Limb (tissue), 2 donors: ENCODE measurements at regions not wholly inside any gene's neighbourhood (a gene's known extent, or its start where the extent isn't known, plus 50 kb on each side); places are given as distances from the start of the nearest gene placed in this dataset.

ENCODE experiments used
- DNase-seq, 2 donors: peaks; one replicate each; pipeline ENCODE4 v3.0.0-alpha.2; 2016; ENCODE audit errors: extremely low spot score in 2 of 2

DNA sequence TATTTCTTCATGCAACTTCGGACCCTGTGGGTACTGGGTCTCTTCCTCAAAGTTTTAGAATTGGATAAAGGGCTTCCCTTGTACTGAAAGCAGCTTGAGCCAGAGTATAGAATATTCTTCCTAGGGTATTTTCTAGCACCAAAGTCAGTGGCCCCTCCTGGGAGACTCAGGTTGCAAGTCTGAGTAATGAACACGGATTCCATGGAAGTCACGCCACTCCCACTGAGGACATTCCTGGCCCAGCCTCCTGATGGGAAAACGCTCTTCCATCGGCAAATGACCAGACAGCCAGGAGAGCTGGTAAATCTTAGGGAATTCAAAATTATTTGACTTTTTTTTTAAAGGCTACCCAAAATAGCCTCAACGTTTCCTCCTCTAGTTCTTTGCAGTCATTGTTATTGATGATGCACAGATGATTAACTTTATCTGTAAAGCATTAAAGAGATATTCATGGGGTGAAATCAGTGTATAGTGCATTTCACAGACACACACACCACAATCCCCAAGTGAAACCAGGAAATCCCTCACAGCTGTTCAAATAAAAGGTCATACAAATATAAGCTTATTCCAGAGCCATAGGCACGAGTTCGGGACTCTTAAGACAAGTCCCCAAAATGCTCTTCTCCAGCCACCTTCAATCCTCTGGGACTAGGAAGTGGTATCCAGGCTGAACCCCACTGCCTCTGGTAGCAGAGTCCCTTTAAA lies 248.8 kb downstream of the SOD2 start:
- DNase-seq, result peak; percentile 49 to 67

DNA sequence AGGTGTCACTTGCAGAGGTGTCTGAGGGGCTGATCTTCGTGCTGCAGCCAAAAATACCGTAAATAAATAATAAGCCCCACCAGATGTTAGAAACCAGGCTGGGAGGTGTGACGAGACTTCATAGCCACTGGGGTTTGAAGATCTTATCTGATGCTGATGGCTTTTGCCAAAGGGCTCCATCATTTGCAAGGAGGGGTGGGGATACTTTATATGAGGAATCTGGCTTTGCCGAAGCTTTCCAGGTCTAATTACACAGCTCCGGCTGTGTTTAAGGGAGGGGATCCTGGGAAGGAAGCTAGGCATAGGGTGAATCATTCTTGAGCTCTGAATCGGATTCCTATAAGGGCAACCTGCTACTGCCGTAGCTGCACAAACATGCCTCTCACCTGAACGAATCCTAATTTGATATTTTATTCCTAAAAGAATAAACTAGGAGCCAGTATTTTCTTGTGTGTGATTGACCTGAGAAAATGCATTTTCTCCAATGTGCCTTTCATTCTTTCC lies 249.6 kb downstream of the SOD2 start:
- DNase-seq, result no peak

DNA sequence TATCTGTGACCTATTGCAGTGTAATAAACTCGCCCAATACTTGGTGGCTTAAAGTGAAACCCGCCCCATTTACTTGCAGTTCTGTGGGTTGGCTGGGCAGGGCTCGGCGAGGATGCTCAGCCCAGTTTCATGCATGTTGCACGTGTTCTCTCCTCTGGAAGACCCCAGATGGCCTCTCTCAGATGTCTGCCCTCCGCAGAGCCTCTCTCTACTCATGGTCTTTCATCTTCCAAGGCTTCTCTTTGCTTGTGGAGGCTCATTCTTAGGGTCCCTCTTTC lies 251.4 kb downstream of the SOD2 start:
- no peak for DNase-seq

DNA sequence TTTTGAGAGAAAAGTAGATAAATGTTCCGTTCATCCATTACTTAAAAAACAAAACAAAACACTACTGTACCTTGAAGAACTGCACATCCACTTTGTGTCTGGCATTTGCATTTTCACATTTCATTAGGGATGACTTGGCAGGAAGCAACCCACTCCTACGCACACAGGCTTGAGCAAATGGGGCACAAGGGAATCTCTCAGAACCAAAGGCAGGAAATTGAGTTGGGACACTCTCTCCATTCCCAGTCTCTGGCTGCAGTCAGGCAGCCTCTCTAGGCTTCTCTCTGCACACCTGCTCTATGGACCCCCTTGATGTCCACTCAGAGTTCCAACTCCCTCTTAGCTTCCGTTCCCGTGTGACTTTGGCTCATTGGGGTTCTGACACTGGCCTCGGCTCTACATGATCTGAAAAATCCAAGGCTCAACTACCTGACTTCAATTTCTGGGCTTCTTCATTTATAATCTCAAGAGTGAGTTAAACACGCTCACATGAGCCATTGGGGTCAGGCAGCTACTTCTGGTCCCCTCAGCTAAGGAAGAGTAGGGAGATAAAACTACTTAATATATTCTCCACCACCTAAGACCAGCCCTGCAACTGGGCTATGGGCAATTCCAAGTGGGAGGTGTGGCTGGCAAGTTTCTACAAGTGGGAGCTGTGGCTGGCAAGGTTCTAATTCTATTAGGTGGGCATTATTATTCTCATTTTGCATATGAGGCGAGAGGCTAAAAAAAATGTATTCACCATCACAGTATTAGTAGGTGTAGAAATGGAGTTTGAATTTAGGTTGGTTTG lies 251.9 kb downstream of the SOD2 start:
- peak in 1 of 2 donors; percentile 74 for DNase-seq

DNA sequence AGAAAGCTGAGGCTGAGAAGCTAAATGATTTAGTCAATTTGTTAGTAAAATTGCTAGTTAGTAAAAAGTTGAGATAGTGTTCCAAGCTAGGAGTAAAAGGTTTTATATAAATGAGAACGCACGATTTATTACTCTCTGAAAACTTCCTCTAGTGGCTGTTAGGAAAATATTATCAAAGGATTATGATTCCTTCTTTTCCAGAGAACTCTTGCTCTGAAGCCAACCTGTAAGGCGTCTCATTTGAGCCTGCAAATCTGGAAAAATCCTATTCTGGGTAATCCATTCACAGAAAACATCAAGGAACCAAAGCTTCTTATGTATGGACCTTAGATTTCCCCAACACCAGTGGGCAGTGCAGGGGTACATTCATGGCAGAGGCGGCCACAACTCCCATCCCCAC lies 252.7 kb downstream of the SOD2 start:
- peak in 1 of 2 donors; percentile 68 for DNase-seq

DNA sequence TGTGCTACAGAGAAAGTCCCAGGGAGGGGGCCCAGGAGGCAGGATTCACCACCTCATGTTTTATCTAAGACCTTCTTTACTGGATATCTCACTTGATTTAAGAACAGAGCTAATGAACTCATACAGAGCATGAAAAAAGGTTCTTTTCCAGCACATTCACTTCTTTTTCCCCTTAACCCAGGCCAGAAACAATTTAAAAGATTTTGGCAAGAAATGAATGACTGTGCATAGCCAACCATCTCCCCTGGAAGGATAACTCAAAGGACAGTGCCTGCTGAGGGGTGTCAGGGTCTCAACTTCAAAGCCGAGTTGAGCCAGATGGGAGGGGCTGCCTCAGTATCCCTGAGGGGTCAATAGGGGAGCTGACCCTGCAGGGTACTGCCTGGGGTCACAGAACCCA lies 253.4 kb downstream of the SOD2 start:
- DNase-seq, result no peak

DNA sequence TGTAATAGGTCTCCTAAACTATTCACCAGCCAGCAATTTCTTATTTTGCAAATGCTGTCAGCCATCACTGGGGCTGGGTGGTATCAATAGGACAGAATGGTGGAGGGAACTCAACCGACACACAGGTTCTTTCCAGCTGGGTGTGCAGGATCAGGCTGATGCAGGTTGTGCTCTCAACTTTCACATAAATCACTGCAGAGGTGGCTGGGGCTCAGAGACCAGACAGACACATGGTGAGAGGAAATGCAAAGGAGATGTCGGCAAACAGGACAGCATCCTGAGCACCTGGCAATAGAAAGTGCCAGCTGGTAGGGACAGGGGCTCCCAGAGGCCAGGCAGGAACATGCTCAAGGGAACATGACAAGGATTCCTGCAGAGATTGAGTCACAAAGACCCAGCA lies 254.9 kb downstream of the SOD2 start:
- DNase-seq, result no peak

DNA sequence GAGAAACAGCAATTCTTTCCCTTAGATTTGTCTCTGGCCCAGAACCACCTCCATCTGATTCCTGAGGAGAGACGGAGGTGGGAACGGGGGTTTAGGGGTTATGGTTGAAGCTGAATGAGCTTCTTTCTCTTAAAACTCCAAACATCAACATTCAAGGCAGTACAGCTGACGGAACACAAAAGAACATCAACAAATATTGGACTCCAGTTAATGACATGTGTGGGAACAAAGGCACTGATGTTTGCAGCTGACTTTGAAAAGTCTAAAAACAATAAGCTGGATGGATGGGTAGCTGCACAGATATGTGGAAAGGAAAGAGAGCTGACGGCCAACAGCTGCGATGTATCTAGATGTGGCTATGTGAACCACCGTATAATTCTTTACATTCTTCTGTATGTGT lies 256.5 kb downstream of the SOD2 start:
- no peak for DNase-seq

DNA sequence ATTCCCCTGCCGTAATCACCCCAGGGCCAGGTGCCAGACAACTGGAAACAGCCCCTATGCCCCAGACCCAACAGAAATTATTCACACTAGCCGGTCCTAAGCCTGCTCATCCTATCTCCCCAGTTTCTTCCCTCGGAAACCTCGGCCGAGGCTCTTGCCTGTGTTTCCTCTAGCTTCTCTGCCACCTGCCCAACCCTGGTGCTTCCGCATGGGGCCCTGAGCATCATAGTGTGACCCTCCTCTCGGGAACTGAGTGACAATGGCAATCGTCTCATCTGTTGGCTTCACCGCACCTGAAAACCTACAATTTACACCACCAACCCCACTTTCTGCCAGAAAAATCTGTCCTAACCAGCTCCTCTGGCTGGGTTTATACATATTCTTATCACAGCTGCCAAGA lies 257.3 kb downstream of the SOD2 start:
- no peak for DNase-seq

DNA sequence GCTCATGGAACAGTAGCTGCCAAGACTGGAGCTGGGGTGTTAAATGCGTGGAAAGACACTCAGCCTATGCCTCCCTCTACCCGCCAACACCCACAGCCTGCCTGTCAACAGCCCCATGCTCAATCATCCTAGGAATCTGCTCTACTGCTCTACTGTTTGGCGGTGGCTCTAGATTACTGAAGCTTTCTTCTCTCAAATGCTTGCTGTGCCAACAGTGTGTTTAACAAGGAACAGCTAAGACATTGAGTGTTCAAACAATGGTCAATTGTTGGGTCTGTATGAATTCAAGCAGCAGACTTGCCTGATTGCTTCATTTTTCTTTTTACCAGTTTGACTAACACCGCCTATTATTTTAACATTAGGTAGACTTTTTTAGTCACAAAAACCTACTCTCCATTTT lies 258.6 kb downstream of the SOD2 start:
- DNase-seq, result no peak

DNA sequence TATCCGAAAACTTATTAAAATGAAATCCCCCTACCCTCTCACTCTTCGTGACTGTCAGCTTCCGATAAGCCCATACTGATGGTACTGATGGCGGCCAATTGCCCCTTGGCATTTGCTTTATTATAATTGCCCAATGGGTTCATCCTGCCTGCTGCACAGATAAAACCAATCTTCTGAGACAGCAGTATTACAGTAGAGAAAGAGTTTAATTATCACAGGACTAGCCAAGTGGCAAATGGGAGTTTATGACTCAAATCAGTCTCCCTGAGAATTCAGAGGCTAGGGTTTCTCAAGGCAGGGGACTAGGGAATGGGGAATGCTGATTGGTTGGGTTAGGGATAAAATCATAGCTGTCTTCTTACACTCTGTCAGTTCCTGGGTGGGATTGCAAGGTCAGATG lies 259.5 kb downstream of the SOD2 start:
- no peak for DNase-seq

DNA sequence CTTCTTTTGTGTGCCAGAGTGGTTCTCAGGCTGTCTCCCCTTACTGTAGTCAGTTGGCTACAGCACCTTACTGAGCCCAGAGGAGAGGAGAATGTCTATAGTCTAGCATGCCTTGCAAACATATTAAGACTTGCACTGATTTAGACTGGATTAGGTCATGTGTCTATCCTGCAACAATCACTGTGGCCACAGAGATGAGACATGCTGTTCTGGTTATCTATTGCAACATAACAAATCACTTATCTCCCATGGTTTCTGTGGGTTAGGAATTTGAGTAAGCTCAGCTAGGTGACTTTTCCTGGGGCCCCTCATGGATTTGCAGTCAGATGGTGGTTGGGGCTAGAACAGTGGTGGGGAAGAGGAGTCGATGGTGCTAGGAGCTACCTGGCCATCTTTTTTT lies 261.3 kb downstream of the SOD2 start:
- no peak for DNase-seq

DNA sequence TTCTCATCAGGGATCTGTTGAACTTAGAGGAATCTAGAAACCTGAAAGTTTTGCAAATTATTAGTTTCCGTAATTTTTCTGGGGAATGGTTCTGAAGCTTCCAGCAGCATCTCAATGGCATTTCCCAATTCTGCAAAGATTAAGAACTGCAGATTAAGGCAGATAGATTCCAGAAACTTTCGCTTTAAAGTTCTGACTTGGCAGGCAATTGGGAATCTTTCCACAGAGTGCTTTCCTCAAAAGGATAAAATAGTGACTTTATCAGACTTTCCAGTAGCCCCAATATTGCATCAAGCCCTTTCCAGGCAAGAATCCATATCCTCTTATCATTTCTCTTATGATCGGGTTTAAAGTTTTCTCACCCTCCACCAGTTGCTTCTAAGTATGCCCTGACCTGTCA lies 261.1 kb downstream of the FNDC1 start:
- no peak for DNase-seq

DNA sequence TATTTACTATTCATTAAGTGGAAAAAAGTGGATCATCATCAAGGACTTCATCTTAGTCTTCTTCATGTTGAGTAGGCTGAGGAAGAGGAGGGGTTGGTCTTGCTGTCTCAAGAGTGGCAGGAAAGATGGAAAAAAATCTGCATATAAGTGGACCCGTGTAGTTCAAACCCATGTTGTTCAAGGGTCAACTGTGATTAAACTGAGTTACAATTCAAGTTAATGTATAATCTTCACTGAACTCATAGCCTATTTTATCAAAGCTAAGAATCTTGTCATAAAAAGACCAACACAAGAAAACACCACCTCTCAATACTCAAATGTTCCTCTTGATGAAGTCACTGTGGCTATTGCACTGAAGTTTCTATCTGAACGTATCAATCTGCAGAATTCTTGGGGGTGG lies 260.2 kb downstream of the FNDC1 start:
- DNase-seq, result no peak

DNA sequence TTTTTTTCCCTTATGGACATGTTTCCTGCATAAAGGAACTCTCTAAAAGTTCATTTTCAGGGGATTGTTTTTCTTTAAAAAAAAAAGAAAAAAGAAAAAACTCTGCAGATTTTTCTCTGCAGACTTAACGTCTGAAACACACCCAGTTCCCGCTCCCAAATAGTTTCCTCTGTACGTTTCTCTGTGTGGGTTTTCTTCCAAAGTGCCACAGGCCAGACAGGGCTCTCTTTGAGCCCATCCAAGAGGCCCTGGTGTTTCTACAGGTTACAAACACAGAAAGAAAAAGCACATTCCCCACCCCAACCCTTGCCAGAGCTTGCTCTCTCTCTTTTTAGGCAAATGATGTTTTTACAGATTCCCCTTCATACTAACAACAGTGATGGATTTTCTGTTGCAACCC lies 258.6 kb downstream of the FNDC1 start:
- DNase-seq, result no peak

DNA sequence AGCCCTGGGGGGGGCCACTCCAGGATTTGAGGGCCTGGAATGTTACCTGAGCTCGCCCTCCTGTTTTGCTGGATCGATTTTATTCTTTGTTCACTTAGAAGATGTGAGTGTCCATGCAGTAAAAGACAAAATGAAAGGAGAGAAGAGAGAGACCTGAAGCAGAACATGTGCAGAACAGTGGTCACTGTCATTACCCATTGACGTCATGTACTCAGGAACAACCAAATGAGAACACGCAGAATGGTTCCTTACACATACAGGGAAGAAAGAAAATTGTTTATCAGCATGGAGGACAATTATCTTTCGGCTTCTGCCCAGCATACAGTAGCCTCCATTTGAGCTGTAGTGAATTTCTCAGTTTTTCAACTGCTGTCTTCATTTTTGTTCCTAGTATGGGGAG lies 258.1 kb downstream of the FNDC1 start:
- DNase-seq, result no peak

DNA sequence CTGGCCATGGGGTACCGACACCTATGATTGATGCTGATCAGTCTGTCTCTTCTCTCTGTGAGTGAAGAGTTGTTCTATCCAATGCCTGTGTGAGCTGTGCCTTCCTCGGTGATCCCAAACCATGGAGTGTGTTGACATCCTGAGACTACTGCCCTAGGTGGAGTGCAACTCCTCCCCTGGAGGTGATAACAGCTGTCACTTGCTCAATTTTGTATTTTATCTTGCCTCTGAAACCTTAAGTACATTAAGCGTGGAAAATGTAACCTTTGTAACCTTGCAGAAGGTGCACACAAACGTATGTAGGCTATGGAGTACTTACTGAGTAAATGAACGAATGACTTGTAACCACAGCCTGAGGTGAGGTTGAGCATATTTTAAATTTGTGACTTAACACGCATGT lies 256.2 kb downstream of the FNDC1 start:
- no peak for DNase-seq

DNA sequence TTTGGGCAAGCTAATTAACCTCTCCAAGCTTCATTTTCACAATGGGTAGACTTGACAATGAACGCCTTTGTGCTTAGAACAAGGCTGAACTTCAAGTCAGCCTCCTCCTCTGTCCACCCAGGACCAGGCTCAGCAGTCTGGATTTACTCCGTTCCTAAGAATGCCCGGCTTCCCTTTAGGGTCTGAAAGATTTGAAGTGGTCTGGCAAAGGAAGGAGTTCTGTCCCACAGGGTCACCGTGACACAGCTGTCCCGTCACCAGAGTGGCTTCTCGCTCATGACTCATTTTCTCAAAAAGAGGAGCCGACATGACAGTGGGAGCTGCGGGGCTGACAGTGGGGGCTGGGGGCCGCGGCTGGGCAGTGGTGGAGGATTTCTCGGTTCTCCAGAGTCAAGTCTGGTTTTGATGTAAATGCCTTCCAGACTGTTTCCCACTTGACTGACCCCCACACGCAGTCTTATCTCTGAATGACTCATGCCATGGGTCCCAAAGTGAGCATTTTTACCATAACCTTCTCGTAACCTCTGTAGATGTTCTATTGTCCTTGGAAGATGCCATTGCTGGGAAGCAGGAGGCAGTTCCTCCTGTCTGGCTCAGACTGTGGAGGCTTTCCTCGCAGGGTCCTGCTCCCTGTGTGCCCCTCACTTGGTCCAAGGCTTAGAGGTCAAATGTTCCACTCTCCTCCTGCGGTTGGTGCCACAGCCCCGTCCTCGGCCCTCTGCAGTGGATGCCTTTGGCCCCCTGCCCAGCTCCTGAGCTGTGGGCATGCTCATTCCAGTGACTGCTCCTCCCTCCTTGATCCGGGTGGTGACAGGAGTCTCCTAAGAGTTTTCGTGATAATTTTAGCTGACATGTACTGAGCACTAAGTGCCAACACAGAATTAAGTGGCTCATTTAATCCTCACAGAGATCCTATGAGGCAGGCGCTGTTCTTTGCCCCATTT lies 253.1 kb downstream of the FNDC1 start:
- DNase-seq, result no peak

DNA sequence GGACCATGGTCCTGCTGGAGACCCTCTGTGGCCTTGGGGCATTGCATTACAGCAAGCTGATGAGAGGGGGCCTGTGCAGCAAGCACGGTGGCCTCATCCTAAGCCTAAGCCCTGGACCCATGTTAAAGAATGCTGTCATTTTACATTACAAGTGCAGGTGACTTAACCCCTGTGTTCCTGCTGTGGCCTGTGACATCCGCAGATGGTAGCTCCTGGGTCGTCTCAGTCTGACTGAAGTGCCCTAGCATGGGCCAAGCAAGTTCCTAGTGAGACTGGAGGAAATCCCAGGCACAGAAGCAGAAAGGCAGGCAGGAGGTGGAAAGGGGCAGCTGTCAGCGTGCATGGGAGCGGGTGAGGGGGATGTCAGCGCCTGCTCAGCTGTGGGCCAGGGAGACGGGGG lies 252.4 kb downstream of the FNDC1 start:
- no peak for DNase-seq

DNA sequence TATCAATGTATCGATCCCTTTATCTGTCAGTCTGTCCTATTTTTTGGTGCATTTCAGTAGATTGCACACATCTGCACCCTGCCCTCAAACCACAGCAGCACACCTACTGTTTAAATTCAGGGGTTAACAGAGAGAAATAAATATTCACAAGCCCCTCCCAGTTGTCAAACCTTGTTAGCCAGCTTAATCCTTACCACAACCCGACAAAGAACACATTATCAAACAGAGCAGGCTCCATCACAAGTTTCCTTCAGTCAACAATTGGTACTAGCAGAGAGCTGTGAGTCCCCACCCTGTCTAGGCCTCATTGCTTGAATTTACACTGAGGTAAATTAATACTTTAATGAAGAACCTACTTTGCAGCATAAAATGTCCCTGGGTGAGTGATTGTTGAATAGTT lies 249.8 kb downstream of the FNDC1 start:
- DNase-seq, result no peak

DNA sequence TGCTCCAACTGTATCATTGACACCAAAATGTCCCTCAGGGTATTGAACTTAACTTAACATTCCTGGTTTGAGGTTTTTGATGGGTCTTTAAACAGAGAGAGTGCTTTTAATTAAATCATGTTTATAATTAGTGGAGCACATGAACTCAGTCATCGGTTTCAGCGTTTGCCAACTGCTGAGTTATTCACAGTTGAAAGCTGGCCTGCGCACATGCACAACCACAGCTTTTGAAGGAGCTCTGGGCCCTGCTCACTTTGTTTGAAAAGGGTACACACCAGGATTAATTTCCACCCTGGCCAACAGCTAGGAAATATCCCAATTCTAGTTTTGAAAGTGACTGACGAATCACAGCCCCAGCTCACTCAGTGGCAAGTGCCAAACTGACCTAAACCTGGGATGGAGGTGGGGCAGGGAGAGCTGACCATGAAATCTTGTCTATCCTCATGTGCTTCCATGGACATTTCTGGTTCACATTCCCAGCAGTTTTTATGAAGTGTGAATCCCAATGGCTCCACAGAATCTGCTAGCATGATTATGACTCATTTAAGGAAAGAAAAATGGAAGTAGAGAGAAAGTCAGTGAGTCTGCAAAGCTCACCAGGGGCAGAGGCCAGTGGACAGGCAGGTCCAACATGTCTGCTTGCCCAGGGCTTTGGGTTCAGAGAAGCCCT lies 247.8 kb downstream of the FNDC1 start:
- no peak for DNase-seq

DNA sequence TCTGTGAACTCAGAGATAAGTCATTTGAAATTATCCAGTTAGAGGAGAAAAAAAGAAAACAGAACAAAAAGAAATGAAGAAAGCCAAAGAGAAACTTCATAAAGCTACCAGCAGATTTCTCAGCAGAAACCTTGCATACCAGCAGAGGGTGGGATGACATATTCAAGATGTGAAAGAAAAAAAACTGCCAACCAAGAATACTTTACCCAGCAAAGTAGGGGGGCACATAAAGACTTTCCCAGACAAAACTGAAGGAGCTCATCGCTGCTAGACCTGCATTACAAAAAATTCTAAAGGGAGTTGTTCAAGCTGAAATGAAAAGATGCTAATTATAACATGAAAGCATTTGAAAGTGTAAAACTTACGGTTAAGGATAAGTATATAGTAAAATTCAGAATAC lies 246.3 kb downstream of the FNDC1 start:
- DNase-seq, result no peak
